ENCODE measurements at regions not wholly inside any gene's neighbourhood (a gene's known extent, or its start where the extent isn't known, plus 50 kb on each side); places are given as distances from the start of the nearest gene placed in this dataset.

GRCh38 chr9:107710953-107711352, 221.4 kb upstream of the KLF4 start:
- no peak for TF ChIP-seq CTCF (IDR thresholded peaks at IDR 0.05)
- Histone ChIP-seq H3K4me3 (no peak overlapping the region), H3K36me3 (no peaks in the 10 kb centered on the region), H3K9ac (ENCODE audit: low read depth in 2 of 2, low read length in 2 of 2) (no peak overlapping the region), H3K9me3 (no peaks in the 10 kb centered on the region), H3K4me1 (no peaks in the 10 kb centered on the region), H3K27ac (peak overlapping the region; percentile 15), H3K27me3 (no peaks in the 10 kb centered on the region)
- intact Hi-C loops (cut with DNase I) = no loop called here
- no peak for DNase-seq

DNA sequence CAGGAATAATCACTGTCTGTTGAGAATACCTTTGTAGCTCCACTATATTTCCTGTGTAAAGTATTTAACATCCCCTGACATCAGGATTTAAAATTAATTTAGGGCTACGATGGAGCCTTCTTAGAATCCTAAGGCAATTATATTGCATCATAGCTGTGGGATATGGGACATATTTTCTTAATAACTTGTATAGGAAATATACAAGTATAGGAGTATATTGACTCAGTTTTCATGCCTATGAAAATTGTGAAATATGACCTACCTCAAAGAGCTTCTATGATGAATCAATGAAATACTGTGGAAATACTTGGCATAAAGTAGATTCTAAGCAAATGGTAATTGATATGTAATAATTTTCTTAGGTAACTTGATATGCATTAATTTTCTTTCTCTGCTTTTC, 221.0 kb upstream of the KLF4 start:
- Histone ChIP-seq H3K4me1 (no peaks in the 10 kb centered on the region), H3K9me3 (no peaks in the 10 kb centered on the region), H3K9ac (ENCODE audit: low read depth in 2 of 2, low read length in 2 of 2) (no peak overlapping the region), H3K27me3 (no peaks in the 10 kb centered on the region), H3K4me3 (no peak overlapping the region), H3K36me3 (no peaks in the 10 kb centered on the region), H3K27ac (no peak overlapping the region)
- no peak for DNase-seq
- no peak for TF ChIP-seq CTCF (IDR thresholded peaks at IDR 0.05)
- intact Hi-C loops (cut with DNase I) = no loop called here

DNA sequence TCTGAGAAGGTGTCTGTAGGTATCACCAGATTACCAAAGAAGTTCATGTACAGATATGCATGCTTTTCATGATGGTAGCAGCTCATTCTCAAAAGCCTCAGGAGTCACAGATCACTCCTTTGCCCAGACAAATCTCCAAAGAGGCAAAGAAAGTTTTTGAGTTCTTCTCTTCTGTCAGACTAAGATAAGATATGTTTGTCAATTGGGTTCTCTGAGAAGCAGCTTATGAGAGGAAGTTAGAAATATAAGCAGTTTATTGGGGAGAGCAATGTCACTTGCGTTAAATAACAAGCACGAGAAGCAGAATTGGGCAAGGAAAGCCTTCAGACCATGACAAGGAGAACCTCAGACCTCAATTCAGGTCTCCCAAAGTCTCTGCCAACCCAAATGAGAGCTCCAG, 219.2 kb upstream of the KLF4 start:
- intact Hi-C loops (cut with DNase I) = no loop called here
- TF ChIP-seq CTCF (IDR thresholded peaks at IDR 0.05) = no peak
- Histone ChIP-seq H3K4me1 (no peaks in the 10 kb centered on the region), H3K9ac (ENCODE audit: low read depth in 2 of 2, low read length in 2 of 2) (no peak overlapping the region), H3K4me3 (no peak overlapping the region), H3K36me3 (no peaks in the 10 kb centered on the region), H3K27me3 (no peaks in the 10 kb centered on the region), H3K27ac (no peak overlapping the region), H3K9me3 (no peaks in the 10 kb centered on the region)
- no peak for DNase-seq

- Histone ChIP-seq H3K27me3 (no peaks in the 10 kb centered on the region), H3K9ac (ENCODE audit: low read depth in 2 of 2, low read length in 2 of 2) (no peak overlapping the region), H3K27ac (no peak overlapping the region), H3K9me3 (no peaks in the 10 kb centered on the region), H3K4me1 (no peaks in the 10 kb centered on the region), H3K36me3 (no peaks in the 10 kb centered on the region), H3K4me3 (no peak overlapping the region)
- no peak for TF ChIP-seq CTCF (IDR thresholded peaks at IDR 0.05)
- DNase-seq = no peak
- intact Hi-C loops (cut with DNase I) = no loop called here
Observed at GRCh38 chr9:107707915-107708441, 218.4 kb upstream of the KLF4 start.

- no peak overlapping the region for H3K27ac ChIP-seq
- no peak for TF ChIP-seq CTCF (IDR thresholded peaks at IDR 0.05)
- intact Hi-C loops (cut with DNase I) = no loop called here
- no peak overlapping the region for H3K9ac ChIP-seq (ENCODE audit: low read depth in 2 of 2, low read length in 2 of 2)
- no peak for DNase-seq
- no peak overlapping the region for H3K4me3 ChIP-seq
- H3K27me3 ChIP-seq = no peaks in the 10 kb centered on the region
- no peaks in the 10 kb centered on the region for H3K9me3 ChIP-seq
- no peaks in the 10 kb centered on the region for H3K4me1 ChIP-seq
- no peaks in the 10 kb centered on the region for H3K36me3 ChIP-seq
Observed at GRCh38 chr9:107707428-107707837, 217.9 kb upstream of the KLF4 start.
